HepG2 (cell line): ENCODE measurements at regions not wholly inside any gene's neighbourhood (a gene's known extent, or its start where the extent isn't known, plus 50 kb on each side); places are given as distances from the start of the nearest gene placed in this dataset.

ENCODE experiments used
- ASH2L ChIP-seq: fragments of 300-600, 200-600 bp; sonication (generic); IDR thresholded peaks from 2 replicates; pipeline ENCODE4 v1.7.0; 2017; ENCODE audit warnings: low read depth, mild to moderate bottlenecking, moderate library complexity, mixed read lengths, low read length; ENCODE audit not compliant: insufficient read length
- ATAD3A ChIP-seq: sonication (generic); formaldehyde crosslinking; IDR thresholded peaks from 2 replicates; pipeline ENCODE4 v1.4.0; 2020; ENCODE audit warnings: missing genetic modification reagents
- GPN1 ChIP-seq: sonication (generic); formaldehyde crosslinking; IDR thresholded peaks from 2 replicates; pipeline ENCODE4 v1.5.1; 2020; ENCODE audit warnings: missing genetic modification reagents, borderline replicate concordance
- HDAC1 ChIP-seq: sonication (generic); formaldehyde crosslinking; IDR thresholded peaks from 2 replicates; pipeline ENCODE4 v1.5.1; 2020; ENCODE audit warnings: mild to moderate bottlenecking, missing genetic modification reagents
- HDAC2 ChIP-seq: sonication (generic); formaldehyde crosslinking; IDR thresholded peaks from 2 replicates; pipeline ENCODE4 v1.4.0; 2020; ENCODE audit warnings: missing genetic modification reagents
- IRX3 ChIP-seq: sonication (generic); formaldehyde crosslinking; IDR thresholded peaks from 2 replicates; pipeline ENCODE4 v1.8.1; 2023; ENCODE audit warnings: mild to moderate bottlenecking, low read depth, missing genetic modification reagents, borderline replicate concordance
- PBX2 ChIP-seq: IDR thresholded peaks from 2 replicates; pipeline ENCODE4 v1.6.1; 2016; ENCODE audit warnings: control low read depth
- PRDM4 ChIP-seq: sonication (generic); formaldehyde crosslinking; IDR thresholded peaks from 2 replicates; pipeline ENCODE4 v1.9.0; 2021; ENCODE audit warnings: missing genetic modification reagents, borderline replicate concordance
- SKI ChIP-seq: fragments of 450-650 bp; IDR thresholded peaks from one replicate; pipeline ENCODE4 v1.6.1; 2018; ENCODE audit warnings: mild to moderate bottlenecking; ENCODE audit not compliant: partially characterized antibody
- TBP ChIP-seq: sonication (generic); formaldehyde crosslinking; IDR thresholded peaks from 2 replicates; pipeline ENCODE4 v1.5.0; 2020; ENCODE audit warnings: missing genetic modification reagents
- ZHX2 ChIP-seq, 2 experiments: sonication (generic) in 1 of 2; formaldehyde crosslinking in 1 of 2; IDR thresholded peaks; 2 replicates each; pipeline versions ENCODE4 v1.6.1 to v1.9.0; 2014 to 2022; ENCODE audit warnings: antibody characterized with exemption in 1 of 2, borderline replicate concordance in 1 of 2, inconsistent platforms in 1 of 2, low read depth in 1 of 2, missing genetic modification reagents in 1 of 2
- ZNF207 ChIP-seq: fragments of 450-650 bp; IDR thresholded peaks from 2 replicates; pipeline ENCODE4 v1.6.1; 2016; ENCODE audit warnings: antibody characterized with exemption, borderline replicate concordance
- ZNF34 ChIP-seq: sonication (generic); formaldehyde crosslinking; IDR thresholded peaks from 2 replicates; pipeline ENCODE4 v1.4.0; 2020; ENCODE audit warnings: mild to moderate bottlenecking, missing genetic modification reagents, borderline replicate concordance
- ZNF615 ChIP-seq: sonication (generic); formaldehyde crosslinking; IDR thresholded peaks from 2 replicates; pipeline ENCODE4 v1.5.0; 2020; ENCODE audit warnings: mild to moderate bottlenecking, missing genetic modification reagents, borderline replicate concordance

- TF ChIP-seq SKI: peak; percentile 56
- TF ChIP-seq TBP (CRISPR knock-in tag): no peak
- TF ChIP-seq IRX3 (CRISPR knock-in tag): no peak
- no peak for TF ChIP-seq ZHX2 (IDR thresholded peaks at IDR 0.05; ENCODE audit: low read depth)
- no peak for TF ChIP-seq ZHX2 (CRISPR knock-in tag; IDR thresholded peaks at IDR 0.05; ENCODE audit: borderline replicate concordance)
- no peak for TF ChIP-seq PBX2 (CRISPR knock-in tag)
- no peak for TF ChIP-seq ATAD3A (CRISPR knock-in tag)
- no peak for TF ChIP-seq ZNF207
- TF ChIP-seq PRDM4 (CRISPR knock-in tag): no peak
- no peak for TF ChIP-seq HDAC2 (CRISPR knock-in tag)
- TF ChIP-seq HDAC1: peak; percentile 50
- no peak for TF ChIP-seq GPN1 (CRISPR knock-in tag)
- TF ChIP-seq ZNF615 (CRISPR knock-in tag): no peak
- TF ChIP-seq ZNF34 (CRISPR knock-in tag): no peak
- TF ChIP-seq ASH2L: no peak
These were observed 191.5 kb upstream of the ATP5MC3 start (continued) for GRCh38 chr2:175372704-175373701.
